Epithelial cell of esophagus (primary cell): ENCODE measurements at regions not wholly inside any gene's neighbourhood (a gene's known extent, or its start where the extent isn't known, plus 50 kb on each side); places are given as distances from the start of the nearest gene placed in this dataset.
A peak's percentile ranks its signal among the peaks of the same experiment; 100 is the strongest.

ENCODE experiments used
- DNase-seq: peaks from one replicate; pipeline ENCODE4 v3.0.0; 2010; ENCODE audit warnings: low read depth
- H3K4me3 ChIP-seq: 2 replicates; pipeline ENCODE4 v1.5.1; 2011; ENCODE audit warnings: mild to moderate bottlenecking, low read length, control low read depth
- TF ChIP-seq, protein P1 (sequence below): IDR thresholded peaks from 2 replicates; pipeline ENCODE4 v1.5.1; 2011; ENCODE audit warnings: low read depth, mild to moderate bottlenecking, low read length, control low read depth, inconsistent platforms; ENCODE audit not compliant: insufficient read depth; ENCODE audit errors: missing control alignments

GRCh38 chr18:66951750-66952149 is 347.9 kb upstream of the CDH19 start:
- H3K4me3 ChIP-seq = no peak overlapping the region
- no peak for DNase-seq
- TF ChIP-seq, protein P1, sequence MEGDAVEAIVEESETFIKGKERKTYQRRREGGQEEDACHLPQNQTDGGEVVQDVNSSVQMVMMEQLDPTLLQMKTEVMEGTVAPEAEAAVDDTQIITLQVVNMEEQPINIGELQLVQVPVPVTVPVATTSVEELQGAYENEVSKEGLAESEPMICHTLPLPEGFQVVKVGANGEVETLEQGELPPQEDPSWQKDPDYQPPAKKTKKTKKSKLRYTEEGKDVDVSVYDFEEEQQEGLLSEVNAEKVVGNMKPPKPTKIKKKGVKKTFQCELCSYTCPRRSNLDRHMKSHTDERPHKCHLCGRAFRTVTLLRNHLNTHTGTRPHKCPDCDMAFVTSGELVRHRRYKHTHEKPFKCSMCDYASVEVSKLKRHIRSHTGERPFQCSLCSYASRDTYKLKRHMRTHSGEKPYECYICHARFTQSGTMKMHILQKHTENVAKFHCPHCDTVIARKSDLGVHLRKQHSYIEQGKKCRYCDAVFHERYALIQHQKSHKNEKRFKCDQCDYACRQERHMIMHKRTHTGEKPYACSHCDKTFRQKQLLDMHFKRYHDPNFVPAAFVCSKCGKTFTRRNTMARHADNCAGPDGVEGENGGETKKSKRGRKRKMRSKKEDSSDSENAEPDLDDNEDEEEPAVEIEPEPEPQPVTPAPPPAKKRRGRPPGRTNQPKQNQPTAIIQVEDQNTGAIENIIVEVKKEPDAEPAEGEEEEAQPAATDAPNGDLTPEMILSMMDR = no peak

- DNase-seq = no peak
- no peak overlapping the region for H3K4me3 ChIP-seq
- TF ChIP-seq, protein P1 = no peak
Measured at GRCh38 chr18:66949419-66949818, 345.5 kb upstream of the CDH19 start.

DNA sequence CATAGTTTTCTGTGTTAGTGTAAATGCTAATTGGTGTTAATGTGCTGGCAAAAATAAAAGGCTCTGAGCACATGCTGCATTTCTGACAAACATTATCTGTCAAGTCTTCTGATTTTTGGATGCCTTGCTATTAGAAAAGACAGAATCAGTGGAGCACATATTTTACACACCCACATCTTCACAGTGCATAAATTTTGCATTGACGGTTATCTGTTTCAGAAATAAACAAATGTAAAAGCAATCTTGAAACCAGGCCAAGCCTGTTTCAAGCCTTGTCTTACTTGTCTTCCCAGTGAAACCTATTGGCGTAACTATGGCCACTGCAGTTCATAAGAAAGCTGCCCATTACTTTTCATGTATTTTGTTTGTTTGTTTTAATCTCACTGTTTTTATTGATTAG is 333.7 kb upstream of the CDH19 start:
- TF ChIP-seq, protein P1 = no peak

GRCh38 chr18:66931010-66931409 is 327.1 kb upstream of the CDH19 start:
- no peak for DNase-seq
- TF ChIP-seq, protein P1 = no peak

More for the DNA sequence above, 333.7 kb upstream of the CDH19 start:
- no peak overlapping the region for H3K4me3 ChIP-seq
- DNase-seq = no peak

DNA sequence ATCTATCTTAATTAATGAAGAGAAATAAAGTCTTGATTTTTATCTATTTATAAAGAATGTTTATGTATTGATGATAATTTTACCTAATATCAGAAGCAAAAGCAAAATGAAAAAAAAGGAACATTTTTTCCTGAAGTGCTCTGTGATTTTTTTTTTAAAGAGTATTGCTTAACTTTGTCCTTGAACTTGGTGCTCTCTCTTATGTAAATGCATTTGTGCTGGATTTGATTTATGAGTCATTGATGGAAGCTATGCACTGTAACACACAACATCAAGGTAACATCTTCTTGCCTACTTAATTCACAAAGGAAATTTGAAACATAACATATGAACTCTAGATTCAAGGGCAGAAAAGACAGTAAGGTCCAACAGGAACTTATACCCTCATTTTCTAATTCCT is 312.9 kb upstream of the CDH19 start:
- TF ChIP-seq, protein P1 = no peak
- peak; percentile 44 for DNase-seq
- H3K4me3 ChIP-seq = no peak overlapping the region

More at GRCh38 chr18:66931010-66931409, 327.1 kb upstream of the CDH19 start:
- H3K4me3 ChIP-seq = no peak overlapping the region

DNA sequence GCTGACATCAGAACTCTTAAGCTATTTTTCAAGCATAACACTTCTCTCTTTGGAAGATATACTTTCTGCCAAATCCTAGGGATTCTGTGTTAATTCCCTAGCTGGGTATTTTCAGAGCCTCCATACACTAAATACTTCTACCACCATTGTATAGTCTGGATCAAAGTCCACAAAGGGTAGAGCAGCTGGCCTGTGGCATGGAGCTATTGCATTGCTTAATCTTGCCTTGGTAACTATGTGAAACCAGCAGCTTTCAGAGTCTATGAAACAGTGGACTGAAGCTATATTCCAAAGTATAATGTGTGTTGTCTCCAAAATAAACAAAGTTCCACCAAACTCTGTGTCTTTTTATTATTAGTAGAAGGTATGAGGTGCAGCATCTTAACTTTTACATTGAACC is 296.9 kb upstream of the CDH19 start:
- DNase-seq = no peak
- TF ChIP-seq, protein P1 = no peak
- H3K4me3 ChIP-seq = no peak overlapping the region

DNA sequence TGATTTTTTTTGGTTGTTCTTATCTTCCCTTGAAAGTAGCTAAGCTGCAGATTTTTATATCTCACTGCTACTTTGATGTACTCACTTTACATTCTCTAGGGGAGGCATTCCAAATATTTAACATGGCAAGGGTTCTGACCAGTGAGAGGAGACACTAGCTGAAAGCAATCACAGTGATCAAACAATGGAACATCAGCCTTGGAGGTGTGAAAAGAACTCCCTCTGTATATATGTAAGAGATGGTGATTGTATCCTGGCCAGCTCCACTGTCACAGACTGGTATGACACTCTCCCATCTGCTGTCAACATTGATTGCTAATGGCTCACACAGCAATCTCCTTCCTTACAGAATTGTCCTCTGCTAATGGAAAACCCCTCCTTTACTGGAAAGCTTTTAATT is 291.7 kb upstream of the CDH19 start:
- peak; percentile 4 for DNase-seq
- TF ChIP-seq, protein P1 = no peak

More for the DNA sequence above, 291.7 kb upstream of the CDH19 start:
- H3K4me3 ChIP-seq = no peak overlapping the region
